Activated T-cell treated with anti-CD3 and anti-CD28 coated beads, Interleukin-2, amount 50 U/mL, for 24 hours (primary cell): ENCODE measurements at regions not wholly inside any gene's neighbourhood (a gene's known extent, or its start where the extent isn't known, plus 50 kb on each side); places are given as distances from the start of the nearest gene placed in this dataset.
"Not testable (repeated sequence)": the region's sequence is repeated elsewhere in the genome, so short reads cannot be mapped to it uniquely, and the experiment has no call there.

Source experiments
- DNase-seq: peaks from one replicate; pipeline ENCODE4 v3.0.0-alpha.2; 2020
- H3K27ac Mint-ChIP-seq: 2 replicates; pipeline ENCODE4 v1.8.0; 2020; ENCODE audit warnings: mild to moderate bottlenecking, mixed read lengths
- H3K27me3 Mint-ChIP-seq: 2 replicates; pipeline ENCODE4 v1.8.0; 2020; ENCODE audit warnings: mixed read lengths
- H3K36me3 Mint-ChIP-seq: 2 replicates; pipeline ENCODE4 v1.8.0; 2020; ENCODE audit warnings: low read depth, mixed read lengths
- H3K4me1 Mint-ChIP-seq: 2 replicates; pipeline ENCODE4 v1.8.0; 2020; ENCODE audit warnings: low read depth, mixed read lengths
- H3K4me3 Mint-ChIP-seq: 2 replicates; pipeline ENCODE4 v1.8.0; 2020; ENCODE audit warnings: mild to moderate bottlenecking, moderate library complexity, mixed read lengths
- H3K9me3 Mint-ChIP-seq: 2 replicates; pipeline ENCODE4 v1.8.0; 2020; ENCODE audit warnings: mixed read lengths

- H3K4me1 Mint-ChIP-seq = peaks cover 3% of the 10 kb centered on the region
Measured at GRCh38 chr1:228945885-228946284, 210.6 kb downstream of the RHOU start.

GRCh38 chr1:228949617-228950016, 214.3 kb downstream of the RHOU start:
- not testable (repeated sequence) for DNase-seq, H3K9me3 Mint-ChIP-seq, H3K27ac Mint-ChIP-seq, H3K4me1 Mint-ChIP-seq, H3K27me3 Mint-ChIP-seq, H3K4me3 Mint-ChIP-seq, H3K36me3 Mint-ChIP-seq

More at GRCh38 chr1:228945885-228946284, 210.6 kb downstream of the RHOU start:
- no peaks in the 10 kb centered on the region for H3K27me3 Mint-ChIP-seq
- no peak overlapping the region for H3K4me3 Mint-ChIP-seq
- no peak overlapping the region for H3K27ac Mint-ChIP-seq
- DNase-seq = no peak
- no peaks in the 10 kb centered on the region for H3K36me3 Mint-ChIP-seq
- no peaks in the 10 kb centered on the region for H3K9me3 Mint-ChIP-seq

GRCh38 chr1:228953207-228953606, 217.9 kb downstream of the RHOU start:
- Mint-ChIP-seq H3K27ac (no peak overlapping the region), H3K9me3 (no peaks in the 10 kb centered on the region), H3K4me3 (no peak overlapping the region), H3K4me1 (peaks cover 2% of the 10 kb centered on the region), H3K36me3 (no peaks in the 10 kb centered on the region), H3K27me3 (no peaks in the 10 kb centered on the region)
- DNase-seq = no peak

- not testable (repeated sequence) for H3K27me3 Mint-ChIP-seq, H3K36me3 Mint-ChIP-seq, H3K4me1 Mint-ChIP-seq
Measured at GRCh38 chr1:228953808-228954207, 218.5 kb downstream of the RHOU start.

GRCh38 chr1:228955691-228956090, 220.4 kb downstream of the RHOU start:
- Mint-ChIP-seq H3K4me3 (no peak overlapping the region), H3K9me3 (no peaks in the 10 kb centered on the region), H3K36me3 (no peaks in the 10 kb centered on the region), H3K27ac (no peak overlapping the region), H3K4me1 (peaks cover 2% of the 10 kb centered on the region), H3K27me3 (no peaks in the 10 kb centered on the region)
- DNase-seq = no peak

More at GRCh38 chr1:228953808-228954207, 218.5 kb downstream of the RHOU start:
- H3K4me3 Mint-ChIP-seq, DNase-seq, H3K27ac Mint-ChIP-seq, H3K9me3 Mint-ChIP-seq: not testable (repeated sequence)

- H3K4me1 Mint-ChIP-seq = peaks cover 2% of the 10 kb centered on the region
- no peaks in the 10 kb centered on the region for H3K36me3 Mint-ChIP-seq
- no peak overlapping the region for H3K27ac Mint-ChIP-seq
- DNase-seq = no peak
- H3K9me3 Mint-ChIP-seq = no peaks in the 10 kb centered on the region
- H3K27me3 Mint-ChIP-seq = no peaks in the 10 kb centered on the region
- no peak overlapping the region for H3K4me3 Mint-ChIP-seq
Measured at GRCh38 chr1:228956864-228957263, 221.6 kb downstream of the RHOU start.

- peaks cover 2% of the 10 kb centered on the region for H3K4me1 Mint-ChIP-seq
- no peak overlapping the region for H3K4me3 Mint-ChIP-seq
- H3K27ac Mint-ChIP-seq = no peak overlapping the region
- no peaks in the 10 kb centered on the region for H3K9me3 Mint-ChIP-seq
- no peak for DNase-seq
- no peaks in the 10 kb centered on the region for H3K27me3 Mint-ChIP-seq
- H3K36me3 Mint-ChIP-seq = no peaks in the 10 kb centered on the region
Measured at GRCh38 chr1:228957535-228957934, 222.3 kb downstream of the RHOU start.

GRCh38 chr1:228958121-228958520, 222.8 kb downstream of the RHOU start:
- H3K27ac Mint-ChIP-seq = no peak overlapping the region
- H3K36me3 Mint-ChIP-seq = no peaks in the 10 kb centered on the region
- H3K4me1 Mint-ChIP-seq = peaks cover under 1% of the 10 kb centered on the region
- no peak for DNase-seq
- no peaks in the 10 kb centered on the region for H3K9me3 Mint-ChIP-seq
- H3K27me3 Mint-ChIP-seq = no peaks in the 10 kb centered on the region
- H3K4me3 Mint-ChIP-seq = no peak overlapping the region

- Mint-ChIP-seq H3K36me3 (no peaks in the 10 kb centered on the region), H3K4me3 (no peak overlapping the region), H3K27ac (no peak overlapping the region), H3K9me3 (no peaks in the 10 kb centered on the region), H3K4me1 (no peaks in the 10 kb centered on the region), H3K27me3 (no peaks in the 10 kb centered on the region)
- no peak for DNase-seq
Measured at GRCh38 chr1:228958741-228959140, 223.5 kb downstream of the RHOU start.

- no peaks in the 10 kb centered on the region for H3K9me3 Mint-ChIP-seq
- no peaks in the 10 kb centered on the region for H3K27me3 Mint-ChIP-seq
- no peaks in the 10 kb centered on the region for H3K36me3 Mint-ChIP-seq
- no peak overlapping the region for H3K27ac Mint-ChIP-seq
- H3K4me1 Mint-ChIP-seq = no peaks in the 10 kb centered on the region
- H3K4me3 Mint-ChIP-seq = no peak overlapping the region
- DNase-seq = no peak
Measured at GRCh38 chr1:228960705-228961104, 225.4 kb downstream of the RHOU start.

- Mint-ChIP-seq H3K4me1 (no peaks in the 10 kb centered on the region), H3K9me3 (no peaks in the 10 kb centered on the region), H3K27me3 (no peaks in the 10 kb centered on the region), H3K36me3 (no peaks in the 10 kb centered on the region), H3K27ac (no peak overlapping the region), H3K4me3 (no peak overlapping the region)
- no peak for DNase-seq
Measured at GRCh38 chr1:228961511-228961910, 226.2 kb downstream of the RHOU start.

- no peak overlapping the region for H3K27ac Mint-ChIP-seq
- H3K9me3 Mint-ChIP-seq = no peaks in the 10 kb centered on the region
- H3K4me3 Mint-ChIP-seq = no peak overlapping the region
- no peak for DNase-seq
- no peaks in the 10 kb centered on the region for H3K27me3 Mint-ChIP-seq
- H3K4me1 Mint-ChIP-seq = no peaks in the 10 kb centered on the region
- no peaks in the 10 kb centered on the region for H3K36me3 Mint-ChIP-seq
Measured at GRCh38 chr1:228963795-228964177, 228.5 kb downstream of the RHOU start.

GRCh38 chr1:228964178-228965089, 229.2 kb downstream of the RHOU start:
- H3K4me1 Mint-ChIP-seq = no peaks in the 10 kb centered on the region
- no peak overlapping the region for H3K4me3 Mint-ChIP-seq
- H3K27me3 Mint-ChIP-seq = no peaks in the 10 kb centered on the region
- no peaks in the 10 kb centered on the region for H3K9me3 Mint-ChIP-seq
- DNase-seq = no peak
- no peaks in the 10 kb centered on the region for H3K36me3 Mint-ChIP-seq
- H3K27ac Mint-ChIP-seq = no peak overlapping the region

GRCh38 chr1:228968891-228969606, 233.8 kb downstream of the RHOU start:
- DNase-seq = no peak
- no peaks in the 10 kb centered on the region for H3K36me3 Mint-ChIP-seq
- H3K27me3 Mint-ChIP-seq = no peaks in the 10 kb centered on the region
- H3K9me3 Mint-ChIP-seq = no peaks in the 10 kb centered on the region
- H3K4me3 Mint-ChIP-seq = no peak overlapping the region
- H3K27ac Mint-ChIP-seq = no peak overlapping the region
- H3K4me1 Mint-ChIP-seq = no peaks in the 10 kb centered on the region
